Sigmoid colon (tissue), 6 donors: ENCODE measurements at regions not wholly inside any gene's neighbourhood (a gene's known extent, or its start where the extent isn't known, plus 50 kb on each side); places are given as distances from the start of the nearest gene placed in this dataset.

Source experiments
- DNase-seq: peaks from one replicate; pipeline ENCODE4 v3.0.0-alpha.2; 2019
- H3K27ac ChIP-seq, 4 donors: fragments of 200-600 bp; sonication (generic); one replicate each; pipeline ENCODE4 v1.5.1; 2016 to 2019; ENCODE audit warnings: mild to moderate bottlenecking in 1 of 4
- H3K27me3 ChIP-seq, 3 donors: fragments of 200-600 bp; sonication (generic); one replicate each; pipeline ENCODE4 v1.5.1; 2019; ENCODE audit warnings: mild to moderate bottlenecking in 1 of 3
- H3K36me3 ChIP-seq, 4 donors: fragments of 200-600 bp; sonication (generic); one replicate each; pipeline ENCODE4 v1.5.1; 2016 to 2019
- H3K4me1 ChIP-seq, 4 donors: fragments of 200-600 bp; sonication (generic); one replicate each; pipeline ENCODE4 v1.5.1; 2017 to 2019
- H3K4me3 ChIP-seq, 4 donors: fragments of 200-600 bp; sonication (generic); one replicate each; pipeline ENCODE4 v1.5.1; 2017 to 2019; ENCODE audit warnings: mild to moderate bottlenecking in 2 of 4, moderate library complexity in 1 of 4
- H3K9me3 ChIP-seq, 4 donors: fragments of 200-600 bp in 3 of 4; sonication (generic) in 3 of 4; one replicate each; pipeline versions ENCODE4 v1.5.1 to v1.6.1; 2013 to 2019
- CTCF ChIP-seq, 4 experiments: fragments of 450-650 bp in 3 of 4; fragments of 200-600 bp in 1 of 4; IDR thresholded peaks; one replicate each; pipeline ENCODE4 v1.5.1; 2016 to 2019; ENCODE audit warnings: antibody characterized with exemption in 4 of 4, mild to moderate bottlenecking in 3 of 4, moderate library complexity in 2 of 4
- EP300 ChIP-seq, 4 donors: sonication (generic); formaldehyde crosslinking; IDR thresholded peaks; one replicate each; pipeline ENCODE4 v1.6.1; 2017; ENCODE audit warnings: antibody characterized with exemption in 4 of 4
- POLR2A ChIP-seq, 2 donors: fragments of 450-650 bp; IDR thresholded peaks; one replicate each; pipeline ENCODE4 v1.6.1; 2016; ENCODE audit warnings: antibody characterized with exemption in 2 of 2, mild to moderate bottlenecking in 2 of 2, moderate library complexity in 2 of 2
- POLR2AphosphoS5 ChIP-seq, 4 donors: sonication (generic); formaldehyde crosslinking; IDR thresholded peaks; one replicate each; pipeline ENCODE4 v1.6.1; 2017; ENCODE audit warnings: antibody characterized with exemption in 4 of 4
- WGBS, 2 donors: extraction: QIAGEN DNeasy Blood & Tissue Kit; methylation state at CpG; one replicate each; pipeline ENCODE4 v1.1.7; 2013; 5-methylcytosine and 5-hydroxymethylcytosine counted together
- intact Hi-C: fragments of 100-400 bp; cut with DNase I; formaldehyde crosslinking; loops from one replicate; pipeline ENCODE4 v1.15.1; 2023
- donor health status: healthy with polysubstance abuse.
- donor health status: healthy.

- TF ChIP-seq POLR2AphosphoS5 (IDR thresholded peaks at IDR 0.05) (no peak), CTCF (IDR thresholded peaks at IDR 0.05) (no peak), POLR2A (IDR thresholded peaks at IDR 0.05) (no peak), EP300 (IDR thresholded peaks at IDR 0.05) (no peak)
- H3K9me3 ChIP-seq = no peaks in the 10 kb centered on the region
- no peak for DNase-seq
- H3K27me3 ChIP-seq = peaks cover 0 to 9% (median 0%) of the 10 kb centered on the region in 3 donors
- peaks cover 0 to 38% (median 23%) of the 10 kb centered on the region in 4 donors for H3K4me1 ChIP-seq
- no peaks in the 10 kb centered on the region for H3K36me3 ChIP-seq
- intact Hi-C loops = no loop called here
- H3K27ac ChIP-seq = no peak overlapping the region
- WGBS, 2 donors = 72 to 88% methylated on average over 6 of the region's 6 CpGs
- no peak overlapping the region for H3K4me3 ChIP-seq
Measured at GRCh38 chrX:40165861-40166260, 68.1 kb upstream of the BCOR start.

- DNase-seq = no peak
- Histone ChIP-seq H3K9me3 (no peaks in the 10 kb centered on the region), H3K36me3 (no peaks in the 10 kb centered on the region), H3K4me3 (no peak overlapping the region), H3K27ac (no peak overlapping the region), H3K27me3 (peaks cover 0 to 9% (median 0%) of the 10 kb centered on the region in 3 donors), H3K4me1 (peaks cover 0 to 37% (median 19%) of the 10 kb centered on the region in 4 donors)
- intact Hi-C loops = no loop called here
- WGBS, 2 donors = 86 to 96% methylated on average over 5 of the region's 5 CpGs
- TF ChIP-seq POLR2A (IDR thresholded peaks at IDR 0.05) (no peak), EP300 (IDR thresholded peaks at IDR 0.05) (no peak), CTCF (IDR thresholded peaks at IDR 0.05) (no peak)
Measured at GRCh38 chrX:40165206-40165605, 67.4 kb upstream of the BCOR start.

GRCh38 chrX:40164751-40165150, 67.0 kb upstream of the BCOR start:
- Histone ChIP-seq H3K4me3 (no peak overlapping the region), H3K27me3 (peaks cover 0 to 9% (median 0%) of the 10 kb centered on the region in 3 donors), H3K9me3 (no peaks in the 10 kb centered on the region), H3K4me1 (peaks cover 0 to 34% (median 19%) of the 10 kb centered on the region in 4 donors), H3K27ac (no peak overlapping the region), H3K36me3 (no peaks in the 10 kb centered on the region)
- DNase-seq = no peak
- WGBS, 2 donors = 74 to 85% methylated on average over 3 of the region's 3 CpGs
- intact Hi-C loops = no loop called here
- TF ChIP-seq CTCF (IDR thresholded peaks at IDR 0.05) (no peak), POLR2A (IDR thresholded peaks at IDR 0.05) (no peak), POLR2AphosphoS5 (IDR thresholded peaks at IDR 0.05) (no peak), EP300 (IDR thresholded peaks at IDR 0.05) (no peak)

GRCh38 chrX:40158036-40158706, 60.4 kb upstream of the BCOR start:
- no peak for DNase-seq
- intact Hi-C loops = loop anchor here (5.0 kb wide), 2 partner anchors 426 to 1356 kb away; partner anchors contain the start of gene MID1IP1
- Histone ChIP-seq H3K4me1 (peaks cover 0 to 34% (median 6%) of the 10 kb centered on the region in 4 donors), H3K27ac (peak overlapping the region; percentile 75 to 85 (median 78)), H3K9me3 (no peaks in the 10 kb centered on the region), H3K4me3 (peak overlapping the region; percentile 28 to 53 (median 49)), H3K27me3 (peaks cover 0 to 5% (median 0%) of the 10 kb centered on the region in 3 donors), H3K36me3 (no peaks in the 10 kb centered on the region)
- 1 to 4% methylated on average over 67 to 68 of the region's 68 CpGs for WGBS, 2 donors
- peak in 1 of 4 experiments; percentile 42 for TF ChIP-seq CTCF (IDR thresholded peaks at IDR 0.05)
- TF ChIP-seq POLR2A (IDR thresholded peaks at IDR 0.05) = no peak
- TF ChIP-seq EP300 (IDR thresholded peaks at IDR 0.05) = no peak
- TF ChIP-seq POLR2AphosphoS5 (IDR thresholded peaks at IDR 0.05) = peak in 2 of 4 donors; percentile 19 to 36
